Choroid plexus epithelial cell (primary cell): ENCODE measurements at regions not wholly inside any gene's neighbourhood (a gene's known extent, or its start where the extent isn't known, plus 50 kb on each side); places are given as distances from the start of the nearest gene placed in this dataset.

ENCODE experiments used
- DNase-seq: peaks from one replicate; pipeline ENCODE4 v3.0.0-alpha.2; 2010; ENCODE audit warnings: low read depth
- H3K4me3 ChIP-seq: 2 replicates; pipeline ENCODE4 v1.5.1; 2011; ENCODE audit warnings: low read depth, mild to moderate bottlenecking, control low read depth, low read length, moderate library complexity
- TF ChIP-seq, protein P1 (sequence below): conservative IDR thresholded peaks from 2 replicates; pipeline ENCODE4 v1.5.1; 2011; ENCODE audit warnings: low read depth, mild to moderate bottlenecking, control low read depth, inconsistent platforms, low read length, moderate library complexity

DNA sequence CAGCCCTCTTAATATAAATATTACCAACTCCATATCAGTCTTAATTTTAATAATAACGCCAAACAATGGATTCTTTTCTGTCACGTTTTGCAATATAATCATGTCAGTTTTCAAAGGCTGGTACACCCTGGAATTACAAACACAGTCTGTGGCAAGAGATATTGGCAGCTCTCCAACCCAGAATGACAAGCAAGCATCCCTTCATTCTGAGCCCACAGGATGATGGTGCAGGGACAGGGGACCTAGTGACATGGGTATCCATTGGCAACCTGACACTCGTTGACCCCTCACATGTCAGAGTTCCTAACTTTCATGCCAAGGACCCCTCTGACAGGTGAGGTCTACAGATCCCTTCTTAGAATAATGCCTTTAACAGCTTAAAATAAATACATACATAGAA, 154.5 kb upstream of the TSC22D2 start:
- no peak overlapping the region for H3K4me3 ChIP-seq
- TF ChIP-seq, protein P1, sequence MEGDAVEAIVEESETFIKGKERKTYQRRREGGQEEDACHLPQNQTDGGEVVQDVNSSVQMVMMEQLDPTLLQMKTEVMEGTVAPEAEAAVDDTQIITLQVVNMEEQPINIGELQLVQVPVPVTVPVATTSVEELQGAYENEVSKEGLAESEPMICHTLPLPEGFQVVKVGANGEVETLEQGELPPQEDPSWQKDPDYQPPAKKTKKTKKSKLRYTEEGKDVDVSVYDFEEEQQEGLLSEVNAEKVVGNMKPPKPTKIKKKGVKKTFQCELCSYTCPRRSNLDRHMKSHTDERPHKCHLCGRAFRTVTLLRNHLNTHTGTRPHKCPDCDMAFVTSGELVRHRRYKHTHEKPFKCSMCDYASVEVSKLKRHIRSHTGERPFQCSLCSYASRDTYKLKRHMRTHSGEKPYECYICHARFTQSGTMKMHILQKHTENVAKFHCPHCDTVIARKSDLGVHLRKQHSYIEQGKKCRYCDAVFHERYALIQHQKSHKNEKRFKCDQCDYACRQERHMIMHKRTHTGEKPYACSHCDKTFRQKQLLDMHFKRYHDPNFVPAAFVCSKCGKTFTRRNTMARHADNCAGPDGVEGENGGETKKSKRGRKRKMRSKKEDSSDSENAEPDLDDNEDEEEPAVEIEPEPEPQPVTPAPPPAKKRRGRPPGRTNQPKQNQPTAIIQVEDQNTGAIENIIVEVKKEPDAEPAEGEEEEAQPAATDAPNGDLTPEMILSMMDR = no peak
- no peak for DNase-seq

DNA sequence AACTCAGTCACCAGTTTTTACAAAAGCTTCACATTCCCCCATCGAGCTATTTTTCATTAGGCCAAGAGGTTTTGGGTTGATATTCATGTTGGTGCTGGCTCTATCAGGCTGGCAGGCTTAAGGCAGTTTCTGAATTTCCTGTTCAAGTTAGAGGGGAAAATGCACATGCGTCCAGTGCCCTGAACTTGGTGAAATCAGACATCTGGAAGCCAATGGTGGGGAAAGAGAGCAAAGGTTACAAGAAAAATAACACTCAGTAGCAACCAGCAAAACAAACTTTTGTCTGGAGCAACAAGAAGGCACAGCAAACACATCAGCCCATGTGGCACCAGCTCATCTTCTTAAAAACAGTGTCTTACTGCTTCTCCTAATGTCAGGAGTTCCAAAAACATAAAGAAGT, 155.6 kb upstream of the TSC22D2 start:
- TF ChIP-seq, protein P1 = no peak
- peak; percentile 92 for DNase-seq
- no peak overlapping the region for H3K4me3 ChIP-seq

DNA sequence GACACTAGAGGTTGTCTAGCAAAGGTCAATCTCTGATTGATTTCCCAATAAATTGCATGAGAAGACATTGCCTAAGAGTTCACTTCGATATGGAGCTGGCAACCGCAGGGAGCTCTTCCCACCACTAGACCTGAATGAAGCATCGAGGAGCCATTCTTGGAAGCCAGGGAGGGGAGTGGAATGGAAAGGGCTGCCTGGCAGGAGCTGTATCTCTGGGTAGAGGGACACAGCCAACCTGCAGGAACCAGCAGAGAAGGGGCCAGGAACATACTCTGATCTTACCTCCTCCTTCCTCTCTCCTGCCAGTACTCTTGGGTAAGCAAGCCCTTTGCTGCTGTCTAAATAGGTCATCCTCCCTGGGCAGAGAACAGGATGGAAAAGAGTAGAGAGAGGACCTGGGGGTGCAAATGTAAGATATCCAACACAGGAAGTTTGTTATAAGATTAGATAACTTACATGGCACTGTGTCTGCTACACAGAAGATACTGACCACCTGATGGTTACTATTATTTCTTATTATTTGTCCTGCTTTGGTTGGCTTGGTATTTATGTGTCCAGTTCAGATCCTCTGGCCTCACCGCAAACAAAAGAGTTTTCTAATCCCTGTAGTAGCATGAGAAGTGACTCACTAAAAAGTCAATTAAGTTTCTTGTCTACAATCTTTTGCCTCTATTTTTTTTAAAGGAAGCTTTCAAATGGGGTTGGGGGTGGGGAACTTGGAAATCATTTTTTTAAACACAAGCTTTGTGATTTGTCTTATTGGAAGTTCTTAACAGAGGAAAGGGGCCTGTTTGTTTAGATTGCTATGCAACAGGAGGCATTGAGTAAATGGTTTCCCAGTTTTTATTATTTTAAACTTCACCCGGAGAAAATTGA, 156.7 kb upstream of the TSC22D2 start:
- H3K4me3 ChIP-seq = no peak overlapping the region
- TF ChIP-seq, protein P1 = no peak
- DNase-seq = peak; percentile 66

DNA sequence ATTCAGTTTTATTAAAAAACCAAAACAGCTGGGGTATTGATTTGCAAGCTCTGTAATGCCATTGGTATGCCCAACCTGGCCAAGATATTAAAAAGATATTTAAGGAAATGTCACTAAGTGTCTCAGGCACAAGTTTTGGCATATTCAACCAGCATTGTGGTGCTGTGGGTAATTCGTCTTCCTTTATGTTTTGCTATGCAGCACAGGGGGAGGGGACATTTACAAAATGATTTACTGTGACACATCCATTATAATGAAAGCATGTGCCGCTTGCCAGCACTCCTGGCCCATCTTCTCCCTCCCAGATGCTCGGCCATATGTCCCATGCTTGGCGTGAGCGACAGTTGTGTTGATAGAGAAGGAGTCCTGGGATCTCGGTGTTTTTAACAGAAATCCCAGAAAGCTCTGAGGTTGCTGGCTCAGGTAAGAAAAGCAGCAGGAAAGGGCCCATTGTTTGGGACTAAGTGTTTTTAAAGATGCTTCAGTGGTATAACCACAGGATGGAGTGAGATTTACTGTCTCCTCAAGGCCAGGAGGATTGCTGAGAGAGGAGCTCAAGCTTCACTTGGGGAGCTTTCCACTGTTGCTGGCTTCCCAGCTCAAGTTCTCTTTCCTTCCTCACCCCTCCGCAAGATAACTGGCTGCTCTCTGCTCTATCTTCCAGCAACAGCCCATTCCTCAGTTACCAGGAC, 158.2 kb upstream of the TSC22D2 start:
- TF ChIP-seq, protein P1 = no peak
- no peak for DNase-seq
- H3K4me3 ChIP-seq = no peak overlapping the region

DNA sequence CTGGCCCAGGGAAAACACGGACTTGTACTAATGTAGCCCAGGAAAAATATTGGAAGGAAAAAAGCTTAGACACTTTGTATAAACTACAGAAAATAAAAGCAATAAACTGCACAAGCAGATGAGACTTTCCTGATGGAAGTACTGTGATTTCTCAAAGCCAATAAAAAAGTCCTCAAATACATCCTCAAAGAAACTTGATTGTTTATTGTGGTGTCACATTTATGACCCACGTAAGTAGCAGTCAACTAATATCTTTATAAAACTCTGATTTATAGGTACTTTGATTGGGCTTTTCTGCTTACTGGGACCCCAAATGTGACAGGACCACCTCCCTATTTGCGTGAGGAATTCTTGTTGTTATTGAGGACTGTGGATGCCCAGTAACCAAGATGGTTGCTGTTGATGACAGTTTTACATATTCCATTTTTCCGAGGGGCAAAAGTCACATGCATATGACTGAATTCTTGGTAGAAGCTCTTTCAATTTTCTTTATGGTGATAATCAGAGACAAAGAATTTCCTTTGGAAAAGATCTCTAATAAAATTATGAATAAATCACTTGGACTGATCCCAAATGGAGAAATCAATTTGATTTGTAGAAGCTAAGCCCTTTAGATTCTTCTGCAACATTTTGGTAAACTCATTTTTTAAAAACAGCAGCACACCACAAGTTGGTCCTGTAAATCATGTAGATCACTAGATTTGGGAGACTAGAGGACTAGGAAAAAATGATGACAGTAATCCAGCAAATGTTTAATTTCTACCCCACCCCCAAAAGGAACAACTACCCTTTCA, 159.0 kb upstream of the TSC22D2 start:
- TF ChIP-seq, protein P1 = no peak
- H3K4me3 ChIP-seq = no peak overlapping the region
- no peak for DNase-seq

DNA sequence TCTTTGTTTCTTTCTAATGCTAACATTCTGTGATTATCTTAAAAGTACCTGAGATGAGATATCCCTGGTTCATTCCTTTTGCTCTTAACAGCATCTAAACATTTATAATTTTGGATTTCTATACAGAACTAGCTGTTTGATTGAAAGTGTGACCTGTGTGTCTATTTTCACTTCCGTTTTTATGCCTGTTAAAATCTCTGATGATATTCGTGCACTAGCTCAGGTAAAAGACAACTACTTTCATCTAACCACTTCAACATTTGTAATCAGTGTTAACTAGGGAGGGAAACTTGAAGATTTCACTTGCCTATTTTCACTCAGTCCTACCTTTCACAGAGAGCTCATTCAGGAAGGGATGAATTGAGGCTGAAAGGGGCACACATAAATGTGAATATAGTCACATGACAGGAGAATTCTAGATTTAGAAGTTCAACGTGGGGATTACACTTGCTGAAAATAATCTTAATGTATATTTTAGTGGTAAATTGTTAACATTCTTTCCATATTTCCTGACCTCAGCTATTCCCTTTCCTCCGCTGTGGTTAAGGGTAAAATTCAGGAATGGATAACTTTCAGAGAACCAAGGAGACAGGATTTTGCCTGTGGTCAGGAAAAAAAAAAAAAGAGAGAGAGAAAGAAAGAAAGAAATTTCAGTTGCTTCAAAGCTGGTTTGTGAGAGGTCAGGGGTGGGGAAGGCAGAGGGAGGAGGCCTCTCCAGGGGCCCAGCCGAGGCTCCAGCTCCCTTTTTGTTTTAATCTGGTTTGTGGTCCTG, 159.8 kb upstream of the TSC22D2 start:
- no peak overlapping the region for H3K4me3 ChIP-seq
- DNase-seq = peak; percentile 90
- TF ChIP-seq, protein P1 = no peak
